ENCODE measurements at regions not wholly inside any gene's neighbourhood (a gene's known extent, or its start where the extent isn't known, plus 50 kb on each side); places are given as distances from the start of the nearest gene placed in this dataset.

GRCh38 chr21:38556390-38556789 lies 58.1 kb upstream of the ERG start:
- no peak for DNase-seq (ENCODE audit: low read depth in 2 of 2)

GRCh38 chr21:38561205-38561604 lies 62.9 kb upstream of the ERG start:
- no peak for DNase-seq (ENCODE audit: low read depth in 2 of 2)

GRCh38 chr21:38561613-38562581 lies 63.6 kb upstream of the ERG start:
- DNase-seq (ENCODE audit: low read depth in 2 of 2), result no peak

GRCh38 chr21:38567335-38567969 lies 69.2 kb upstream of the ERG start:
- DNase-seq (ENCODE audit: low read depth in 2 of 2), result no peak

GRCh38 chr21:38567970-38568360 lies 69.7 kb upstream of the ERG start:
- DNase-seq (ENCODE audit: low read depth in 2 of 2), result no peak

- DNase-seq (ENCODE audit: low read depth in 2 of 2), result no peak
Observed at GRCh38 chr21:38569733-38570132, 71.5 kb upstream of the ERG start.

GRCh38 chr21:38570596-38570995 lies 72.3 kb upstream of the ERG start:
- no peak for DNase-seq (ENCODE audit: low read depth in 2 of 2)

- DNase-seq (ENCODE audit: low read depth in 2 of 2), result no peak
Observed at GRCh38 chr21:38574895-38575575, 76.8 kb upstream of the ERG start.

- no peak for DNase-seq (ENCODE audit: low read depth in 2 of 2)
Observed at GRCh38 chr21:38577887-38578286, 79.6 kb upstream of the ERG start.

- no peak for DNase-seq (ENCODE audit: low read depth in 2 of 2)
Observed at GRCh38 chr21:38590449-38591217, 92.4 kb upstream of the ERG start.

DNA sequence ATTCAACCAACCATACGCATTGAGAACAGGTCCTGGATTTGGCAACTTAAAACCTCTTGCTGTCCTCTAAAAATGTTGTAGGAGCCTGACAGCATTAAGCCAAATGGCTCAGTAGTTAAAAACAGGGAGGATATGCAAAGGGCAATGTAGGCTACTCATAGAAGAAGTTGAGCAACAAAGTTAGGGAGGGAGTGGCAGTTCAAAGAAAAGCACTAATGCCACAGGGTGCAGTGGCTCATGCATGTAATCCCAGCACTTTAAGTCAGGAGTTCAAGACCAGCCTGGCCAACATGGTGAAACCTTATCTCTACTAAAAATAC lies 92.9 kb upstream of the ERG start:
- DNase-seq (ENCODE audit: low read depth in 2 of 2), result no peak

- no peak for DNase-seq (ENCODE audit: low read depth in 2 of 2)
Observed at GRCh38 chr21:38596264-38597042, 98.2 kb upstream of the ERG start.

DNA sequence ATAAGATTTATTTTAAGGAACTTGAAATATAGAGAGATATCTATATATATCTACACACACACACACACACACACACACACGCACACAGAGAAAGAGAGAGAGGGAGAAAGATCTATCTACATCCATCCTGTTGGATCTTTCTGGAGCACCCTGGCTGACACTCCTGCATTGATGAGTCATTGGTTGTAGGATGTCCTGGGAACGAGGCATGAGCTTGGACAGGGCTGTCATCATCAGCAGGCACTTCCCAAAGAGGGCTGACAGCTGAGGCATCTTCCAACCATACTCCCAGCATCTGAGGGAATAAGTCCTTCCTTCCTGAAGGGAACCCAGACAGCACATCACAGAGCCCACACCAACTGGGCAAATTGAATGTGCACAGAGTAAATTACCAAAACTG lies 99.1 kb upstream of the ERG start:
- no peak for DNase-seq (ENCODE audit: low read depth in 2 of 2)

DNA sequence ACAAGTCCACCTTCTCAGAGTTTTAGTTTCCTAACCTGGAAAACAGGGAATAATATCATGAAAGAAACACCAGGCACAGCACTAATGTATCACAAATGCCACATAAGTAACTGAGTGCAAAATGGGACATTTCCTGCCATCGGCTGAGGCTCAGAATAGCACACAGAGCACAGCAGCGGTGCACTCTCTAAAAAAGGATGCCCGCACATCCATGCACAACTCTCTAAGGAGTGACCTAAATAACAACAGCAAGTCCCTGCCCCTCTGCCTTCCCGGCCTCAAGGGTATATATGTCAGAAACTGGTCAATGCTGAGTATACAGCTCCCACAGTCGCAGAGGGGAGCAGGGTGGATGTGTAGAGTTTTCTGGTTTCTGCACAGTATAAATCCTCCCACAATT lies 100.1 kb upstream of the ERG start:
- no peak for DNase-seq (ENCODE audit: low read depth in 2 of 2)

DNA sequence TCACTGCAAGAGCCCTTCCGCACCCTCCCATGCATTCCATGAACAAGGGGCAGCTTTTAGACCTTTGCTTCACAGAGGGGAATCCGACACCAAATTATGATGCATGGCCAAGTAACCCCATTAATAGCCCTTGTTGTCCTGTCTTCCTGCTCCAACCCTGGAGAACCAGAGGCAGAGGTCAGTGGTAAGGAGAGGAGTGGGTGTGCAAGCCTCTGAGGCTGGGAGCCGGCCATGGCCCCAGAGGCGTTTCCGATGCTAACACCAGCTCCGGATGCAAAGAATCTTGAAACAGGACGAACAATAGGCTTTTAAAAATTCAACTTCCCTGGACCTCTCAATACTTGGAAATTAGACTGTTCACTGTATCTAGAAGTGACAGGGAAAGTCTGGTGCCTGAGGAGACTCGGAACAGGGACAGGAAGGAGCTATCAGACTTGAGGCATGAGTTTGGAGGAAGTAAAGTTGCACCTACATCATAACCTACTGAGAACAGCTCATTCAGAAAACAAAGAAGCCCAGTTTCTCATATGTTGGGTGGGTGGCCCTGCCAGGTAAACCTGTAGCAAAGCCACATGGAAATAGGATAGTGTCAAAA lies 101.2 kb upstream of the ERG start:
- no peak for DNase-seq (ENCODE audit: low read depth in 2 of 2)

DNA sequence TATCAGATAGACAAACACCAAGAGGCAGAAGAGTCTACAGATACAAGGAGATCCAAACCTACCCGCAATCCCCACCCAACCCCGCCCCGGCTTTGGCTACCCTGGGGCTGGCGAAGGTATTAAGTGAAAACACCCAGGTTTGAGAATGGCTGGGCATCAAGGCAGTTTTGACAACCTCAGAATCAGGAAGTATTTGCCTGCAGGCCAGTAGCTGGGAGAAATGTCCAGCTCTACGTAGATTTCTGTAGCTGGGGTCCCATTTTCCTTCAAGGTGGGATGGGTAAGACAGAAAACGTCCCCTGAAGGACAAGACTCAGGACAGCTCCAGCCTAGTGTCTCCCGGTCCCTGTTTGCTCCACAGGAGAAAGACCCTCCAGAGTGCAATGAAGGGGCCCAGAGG lies 101.8 kb upstream of the ERG start:
- DNase-seq (ENCODE audit: low read depth in 2 of 2), result no peak

DNA sequence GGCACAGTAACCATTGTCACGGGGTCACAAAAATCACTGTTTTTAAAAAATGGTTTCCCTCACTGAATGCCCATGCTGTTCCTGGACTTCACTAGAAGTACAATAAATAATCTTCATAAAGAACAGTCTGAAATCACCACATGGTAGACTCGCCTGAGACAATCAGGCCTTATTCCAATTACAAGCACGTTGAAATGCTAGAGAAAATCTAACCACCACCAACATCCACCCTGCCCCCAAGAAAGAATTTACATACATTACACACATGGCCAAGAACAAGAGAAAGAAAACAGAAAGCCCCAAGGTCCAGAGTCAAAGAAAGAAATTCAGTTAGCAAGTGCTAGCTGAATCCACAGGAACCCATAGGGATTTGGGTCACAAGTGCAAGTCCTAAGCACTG lies 107.0 kb upstream of the ERG start:
- no peak for DNase-seq (ENCODE audit: low read depth in 2 of 2)

DNA sequence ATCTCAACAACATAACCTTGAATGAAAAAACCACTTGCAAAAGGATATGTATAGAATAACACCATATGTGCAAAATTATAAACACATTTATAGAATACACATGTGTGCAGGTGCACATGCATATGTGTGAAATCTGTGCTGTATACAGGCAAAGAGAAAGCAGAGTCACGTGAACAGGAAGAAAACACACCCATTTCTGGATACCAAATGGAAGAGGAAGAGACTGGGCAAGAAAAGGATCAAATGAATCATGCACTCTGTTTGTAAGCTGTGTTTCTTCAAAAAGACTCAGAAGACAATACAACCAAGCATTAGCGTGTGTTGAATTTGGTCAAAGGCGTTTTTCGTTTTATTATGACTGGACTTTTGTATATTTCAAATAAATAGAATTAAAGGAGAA lies 111.3 kb upstream of the ERG start:
- no peak for DNase-seq (ENCODE audit: low read depth in 2 of 2)

GRCh38 chr21:38610623-38611251 lies 112.5 kb upstream of the ERG start:
- DNase-seq (ENCODE audit: low read depth in 2 of 2), result no peak

- DNase-seq (ENCODE audit: low read depth in 2 of 2), result no peak
Observed at GRCh38 chr21:38611277-38611676, 113.0 kb upstream of the ERG start.
